IPS-15b (cell line): ENCODE measurements at regions not wholly inside any gene's neighbourhood (a gene's known extent, or its start where the extent isn't known, plus 50 kb on each side); places are given as distances from the start of the nearest gene placed in this dataset.

Experiments
- H3K27me3 ChIP-seq: one replicate; pipeline ENCODE4 v1.6.1; 2013; ENCODE audit warnings: low read length; ENCODE audit not compliant: control insufficient read depth, insufficient read depth
- H3K36me3 ChIP-seq: one replicate; pipeline ENCODE4 v1.6.1; 2013; ENCODE audit warnings: low read length; ENCODE audit not compliant: control insufficient read depth, insufficient read depth
- H3K4me1 ChIP-seq: one replicate; pipeline ENCODE4 v1.6.1; 2013; ENCODE audit warnings: mild to moderate bottlenecking, low read length; ENCODE audit not compliant: control insufficient read depth, insufficient read depth
- H3K4me3 ChIP-seq: one replicate; pipeline ENCODE4 v1.5.1; 2013; ENCODE audit warnings: low read depth, low read length
- H3K9ac ChIP-seq: one replicate; pipeline ENCODE4 v1.6.1; 2013; ENCODE audit warnings: low read depth, mild to moderate bottlenecking, low read length
- H3K9me3 ChIP-seq: one replicate; pipeline ENCODE4 v1.6.1; 2013; ENCODE audit warnings: mild to moderate bottlenecking, low read length; ENCODE audit not compliant: control insufficient read depth, insufficient read depth

GRCh38 chr2:145587922-145588321 lies 1068.0 kb upstream of the ZEB2 start:
- H3K4me3 ChIP-seq = no peak overlapping the region
- no peaks in the 10 kb centered on the region for H3K27me3 ChIP-seq
- H3K9me3 ChIP-seq = no peaks in the 10 kb centered on the region
- H3K9ac ChIP-seq = no peak overlapping the region
- no peaks in the 10 kb centered on the region for H3K36me3 ChIP-seq
- H3K4me1 ChIP-seq = peaks cover 8% of the 10 kb centered on the region

- Histone ChIP-seq H3K9ac (no peak overlapping the region), H3K4me3 (no peak overlapping the region), H3K4me1 (no peaks in the 10 kb centered on the region), H3K27me3 (no peaks in the 10 kb centered on the region), H3K9me3 (no peaks in the 10 kb centered on the region), H3K36me3 (no peaks in the 10 kb centered on the region)
Measured at GRCh38 chr2:145584353-145584752, 1064.4 kb upstream of the ZEB2 start.

GRCh38 chr2:145573608-145574007 lies 1053.7 kb upstream of the ZEB2 start:
- H3K9me3 ChIP-seq = no peaks in the 10 kb centered on the region
- no peaks in the 10 kb centered on the region for H3K27me3 ChIP-seq
- no peak overlapping the region for H3K9ac ChIP-seq
- no peaks in the 10 kb centered on the region for H3K36me3 ChIP-seq
- H3K4me1 ChIP-seq = no peaks in the 10 kb centered on the region
- H3K4me3 ChIP-seq = no peak overlapping the region

DNA sequence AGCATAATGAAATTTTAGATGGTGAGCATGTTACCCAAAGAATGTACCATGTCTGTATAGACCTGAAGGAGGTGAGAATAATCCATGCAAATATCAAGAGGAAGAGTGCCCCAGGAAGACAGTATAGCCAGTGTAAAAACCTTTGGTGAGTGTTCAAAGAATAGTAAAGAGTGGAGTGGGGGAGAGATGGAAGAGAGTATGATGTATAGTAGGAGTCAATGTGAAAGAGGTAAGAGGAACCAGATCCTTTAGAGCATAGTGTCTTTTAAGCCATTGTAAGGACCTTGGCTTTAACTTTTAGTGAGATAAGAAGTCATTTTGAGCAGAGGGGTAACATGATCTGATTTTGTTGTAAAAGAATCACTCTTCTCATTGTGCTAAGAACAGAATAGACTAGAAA lies 1052.3 kb upstream of the ZEB2 start:
- no peaks in the 10 kb centered on the region for H3K27me3 ChIP-seq
- H3K36me3 ChIP-seq = no peaks in the 10 kb centered on the region
- no peaks in the 10 kb centered on the region for H3K9me3 ChIP-seq
- no peaks in the 10 kb centered on the region for H3K4me1 ChIP-seq
- no peak overlapping the region for H3K9ac ChIP-seq
- H3K4me3 ChIP-seq = no peak overlapping the region

DNA sequence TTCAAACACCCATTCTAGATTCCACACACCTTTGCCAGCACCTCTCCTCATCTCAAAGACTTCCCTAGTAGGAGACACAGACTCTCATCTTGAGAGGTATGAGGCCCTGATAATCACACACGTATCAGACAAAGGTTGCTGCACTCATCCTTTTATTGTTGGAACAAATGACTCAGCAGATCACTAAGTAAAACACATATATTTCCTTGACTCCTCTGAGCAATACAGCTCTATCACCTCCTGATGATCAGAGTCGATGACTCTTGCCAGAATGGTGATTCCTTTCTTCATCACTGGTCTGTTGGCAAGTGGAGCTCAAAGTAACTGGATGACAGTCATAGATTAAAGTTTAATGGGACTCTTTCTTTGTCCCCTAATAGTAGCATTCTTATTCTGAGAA lies 1049.2 kb upstream of the ZEB2 start:
- Histone ChIP-seq H3K27me3 (no peaks in the 10 kb centered on the region), H3K4me1 (no peaks in the 10 kb centered on the region), H3K9me3 (no peaks in the 10 kb centered on the region), H3K9ac (no peak overlapping the region), H3K4me3 (no peak overlapping the region), H3K36me3 (no peaks in the 10 kb centered on the region)

- Histone ChIP-seq H3K4me1 (no peaks in the 10 kb centered on the region), H3K27me3 (no peaks in the 10 kb centered on the region), H3K36me3 (no peaks in the 10 kb centered on the region), H3K4me3 (no peak overlapping the region), H3K9me3 (no peaks in the 10 kb centered on the region), H3K9ac (no peak overlapping the region)
Measured at GRCh38 chr2:145563741-145564615, 1044.1 kb upstream of the ZEB2 start.

DNA sequence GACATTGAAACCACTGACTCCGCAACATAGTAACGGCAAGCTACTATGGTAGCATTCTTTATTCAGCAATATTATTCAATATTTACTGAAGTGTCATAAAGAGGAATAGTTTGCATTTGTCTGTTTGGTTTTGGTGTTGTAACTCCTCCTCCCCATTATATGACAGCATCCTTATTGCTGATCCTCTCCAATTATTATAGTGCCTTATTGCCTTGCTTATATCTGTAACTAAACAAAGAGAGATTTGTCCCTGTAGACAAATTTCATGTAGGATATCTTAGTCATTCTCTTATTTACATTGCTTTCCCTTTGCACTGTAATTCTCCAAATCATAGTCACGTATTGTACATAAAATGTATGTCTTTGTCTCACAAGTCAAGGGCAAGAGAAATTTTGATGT lies 1041.2 kb upstream of the ZEB2 start:
- Histone ChIP-seq H3K27me3 (no peaks in the 10 kb centered on the region), H3K9me3 (no peaks in the 10 kb centered on the region), H3K9ac (no peak overlapping the region), H3K36me3 (no peaks in the 10 kb centered on the region), H3K4me1 (no peaks in the 10 kb centered on the region), H3K4me3 (no peak overlapping the region)

GRCh38 chr2:145558617-145559350 lies 1038.9 kb upstream of the ZEB2 start:
- H3K9ac ChIP-seq = no peak overlapping the region
- H3K36me3 ChIP-seq = no peaks in the 10 kb centered on the region
- no peaks in the 10 kb centered on the region for H3K9me3 ChIP-seq

GRCh38 chr2:145555360-145555759 lies 1035.4 kb upstream of the ZEB2 start:
- Histone ChIP-seq H3K36me3 (no peaks in the 10 kb centered on the region), H3K4me1 (no peaks in the 10 kb centered on the region)

More at GRCh38 chr2:145558617-145559350, 1038.9 kb upstream of the ZEB2 start:
- H3K4me3 ChIP-seq = no peak overlapping the region
- no peaks in the 10 kb centered on the region for H3K27me3 ChIP-seq
- H3K4me1 ChIP-seq = no peaks in the 10 kb centered on the region

DNA sequence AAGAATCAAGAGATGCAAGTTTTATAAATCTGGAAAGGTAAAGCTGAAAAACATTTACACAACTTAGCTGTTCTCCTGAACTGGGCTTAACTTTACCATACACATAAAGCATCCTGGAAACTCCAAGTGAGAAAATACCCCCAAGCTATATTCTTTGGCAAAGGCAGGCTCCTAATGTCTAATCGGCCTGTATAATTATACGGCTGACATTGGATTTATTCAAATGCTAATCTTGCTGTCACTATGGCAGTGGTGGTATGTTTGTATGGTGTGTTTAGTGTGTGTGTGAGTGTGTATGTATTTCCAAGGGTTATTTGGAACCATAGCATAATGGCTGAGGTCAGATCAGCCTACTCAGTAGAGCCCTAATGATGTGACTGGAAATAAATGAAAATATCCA lies 1031.8 kb upstream of the ZEB2 start:
- Histone ChIP-seq H3K9ac (no peak overlapping the region), H3K36me3 (no peaks in the 10 kb centered on the region), H3K9me3 (no peaks in the 10 kb centered on the region), H3K27me3 (no peaks in the 10 kb centered on the region), H3K4me3 (no peak overlapping the region), H3K4me1 (no peaks in the 10 kb centered on the region)

More at GRCh38 chr2:145555360-145555759, 1035.4 kb upstream of the ZEB2 start:
- H3K9ac ChIP-seq = no peak overlapping the region
- no peaks in the 10 kb centered on the region for H3K27me3 ChIP-seq
- H3K9me3 ChIP-seq = no peaks in the 10 kb centered on the region
- no peak overlapping the region for H3K4me3 ChIP-seq

- no peak overlapping the region for H3K9ac ChIP-seq
- H3K4me1 ChIP-seq = no peaks in the 10 kb centered on the region
- no peaks in the 10 kb centered on the region for H3K27me3 ChIP-seq
- H3K4me3 ChIP-seq = no peak overlapping the region
- no peaks in the 10 kb centered on the region for H3K36me3 ChIP-seq
- H3K9me3 ChIP-seq = no peaks in the 10 kb centered on the region
Measured at GRCh38 chr2:145548479-145548878, 1028.6 kb upstream of the ZEB2 start.

DNA sequence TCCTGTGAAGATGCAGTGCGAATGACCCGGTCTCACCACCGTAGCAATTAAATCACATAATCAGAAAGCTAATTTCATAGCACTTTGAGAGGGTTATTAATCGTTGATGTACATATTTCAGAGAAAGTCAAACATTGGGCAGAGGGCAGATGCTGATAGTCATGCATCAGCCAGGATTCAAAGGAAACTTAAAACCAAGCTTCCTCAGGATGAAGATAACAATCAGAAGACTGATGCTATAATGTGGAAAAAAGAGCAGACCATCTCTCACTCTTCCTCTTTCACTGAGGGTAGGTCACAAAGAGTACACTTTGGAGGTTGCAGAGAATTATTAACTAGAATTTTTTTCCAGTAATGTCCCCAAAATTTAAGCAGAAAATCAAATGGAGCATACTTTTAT lies 1027.7 kb upstream of the ZEB2 start:
- Histone ChIP-seq H3K4me1 (no peaks in the 10 kb centered on the region), H3K9ac (no peak overlapping the region), H3K9me3 (no peaks in the 10 kb centered on the region), H3K27me3 (no peaks in the 10 kb centered on the region), H3K36me3 (no peaks in the 10 kb centered on the region), H3K4me3 (no peak overlapping the region)
